ENCODE measurements at regions not wholly inside any gene's neighbourhood (a gene's known extent, or its start where the extent isn't known, plus 50 kb on each side); places are given as distances from the start of the nearest gene placed in this dataset.

DNA sequence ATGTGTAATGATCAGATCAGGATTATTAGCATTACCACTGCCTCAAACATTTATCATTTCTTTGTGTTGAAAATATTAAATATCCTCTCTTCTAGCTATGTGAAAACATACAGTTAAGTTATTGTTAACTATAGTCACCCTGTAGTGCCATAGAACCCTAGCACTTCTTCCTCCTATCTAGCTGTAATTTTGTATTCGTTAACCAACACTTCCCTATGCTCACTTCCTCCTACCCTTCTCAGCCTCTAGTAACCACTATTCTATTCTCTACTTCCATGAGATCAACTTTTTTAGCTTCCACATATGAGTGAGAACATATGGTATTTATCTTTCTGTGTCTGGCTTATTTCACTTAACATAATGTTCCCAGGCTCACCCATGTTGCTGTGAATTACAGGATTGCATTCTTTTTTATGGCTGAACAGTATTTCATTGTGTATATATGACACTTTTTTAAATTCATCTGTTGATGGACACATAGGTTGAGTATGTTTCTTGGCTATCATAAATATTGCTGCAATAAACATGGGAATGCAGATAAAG is 132.7 kb upstream of the RHOBTB1 start:
- H3K27ac ChIP-seq (ENCODE audit: low read depth, low read length, poor library complexity, severe bottlenecking) = no peak overlapping the region
- H3K27me3 ChIP-seq (replicated peaks; ENCODE audit: insufficient read depth, low read depth, low read length, poor library complexity) = no peaks in the 10 kb centered on the region
- intact Hi-C loops (cut with micrococcal nuclease; ENCODE audit: unreplicated experiment) = no loop called here
- no peak overlapping the region for H3K4me3 ChIP-seq (ENCODE audit: low read depth, low read length, poor library complexity, severe bottlenecking)
- ChIA-PET CTCF (no interaction called here), POLR2A (ENCODE audit: low non-redundant PET) (no interaction called here)
- no peaks in the 10 kb centered on the region for H3K36me3 ChIP-seq (ENCODE audit: insufficient read depth, low read length, poor library complexity, severe bottlenecking)
- no peak for DNase-seq (ENCODE audit: low spot score)
- TF ChIP-seq EZH2 (IDR thresholded peaks at IDR 0.05; ENCODE audit: borderline replicate concordance, low read depth, low read length, poor library complexity, severe bottlenecking) = no peak
- TF ChIP-seq, protein P1, sequence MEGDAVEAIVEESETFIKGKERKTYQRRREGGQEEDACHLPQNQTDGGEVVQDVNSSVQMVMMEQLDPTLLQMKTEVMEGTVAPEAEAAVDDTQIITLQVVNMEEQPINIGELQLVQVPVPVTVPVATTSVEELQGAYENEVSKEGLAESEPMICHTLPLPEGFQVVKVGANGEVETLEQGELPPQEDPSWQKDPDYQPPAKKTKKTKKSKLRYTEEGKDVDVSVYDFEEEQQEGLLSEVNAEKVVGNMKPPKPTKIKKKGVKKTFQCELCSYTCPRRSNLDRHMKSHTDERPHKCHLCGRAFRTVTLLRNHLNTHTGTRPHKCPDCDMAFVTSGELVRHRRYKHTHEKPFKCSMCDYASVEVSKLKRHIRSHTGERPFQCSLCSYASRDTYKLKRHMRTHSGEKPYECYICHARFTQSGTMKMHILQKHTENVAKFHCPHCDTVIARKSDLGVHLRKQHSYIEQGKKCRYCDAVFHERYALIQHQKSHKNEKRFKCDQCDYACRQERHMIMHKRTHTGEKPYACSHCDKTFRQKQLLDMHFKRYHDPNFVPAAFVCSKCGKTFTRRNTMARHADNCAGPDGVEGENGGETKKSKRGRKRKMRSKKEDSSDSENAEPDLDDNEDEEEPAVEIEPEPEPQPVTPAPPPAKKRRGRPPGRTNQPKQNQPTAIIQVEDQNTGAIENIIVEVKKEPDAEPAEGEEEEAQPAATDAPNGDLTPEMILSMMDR (conservative IDR thresholded peaks at IDR 0.05; ENCODE audit: low read depth, low read length) = no peak
- H3K9me3 ChIP-seq (ENCODE audit: low read depth, low read length, poor library complexity, severe bottlenecking) = no peaks in the 10 kb centered on the region
- BruUV-seq (replicated peaks) = no TSS peak
- no peaks in the 10 kb centered on the region for H3K4me1 ChIP-seq (ENCODE audit: insufficient read depth, low read length, poor library complexity, severe bottlenecking)

DNA sequence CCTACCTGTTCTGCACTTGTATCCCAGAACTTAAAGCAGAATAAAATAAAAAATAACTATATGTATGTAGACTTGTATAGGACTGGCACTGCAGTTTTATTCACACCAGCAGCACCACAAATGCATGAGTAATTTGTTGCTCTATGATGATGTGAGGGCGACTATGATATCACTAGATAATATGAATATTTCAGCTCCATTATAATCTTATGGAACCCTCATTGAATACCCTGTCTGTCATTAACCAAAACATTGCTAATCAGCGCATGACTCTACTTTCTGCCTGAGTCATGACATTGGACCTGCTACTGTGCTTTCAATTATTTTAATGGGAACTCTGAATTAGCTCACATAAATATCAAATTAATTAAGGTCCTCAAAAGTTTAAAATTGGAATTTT is 129.4 kb upstream of the RHOBTB1 start:
- Histone ChIP-seq H3K4me1 (ENCODE audit: insufficient read depth, low read length, poor library complexity, severe bottlenecking) (no peaks in the 10 kb centered on the region), H3K36me3 (ENCODE audit: insufficient read depth, low read length, poor library complexity, severe bottlenecking) (no peaks in the 10 kb centered on the region), H3K27ac (ENCODE audit: low read depth, low read length, poor library complexity, severe bottlenecking) (no peak overlapping the region), H3K27me3 (replicated peaks; ENCODE audit: insufficient read depth, low read depth, low read length, poor library complexity) (no peaks in the 10 kb centered on the region), H3K4me3 (ENCODE audit: low read depth, low read length, poor library complexity, severe bottlenecking) (no peak overlapping the region), H3K9me3 (ENCODE audit: low read depth, low read length, poor library complexity, severe bottlenecking) (no peaks in the 10 kb centered on the region)
- POLR2A ChIA-PET (ENCODE audit: low non-redundant PET) = no interaction called here
- TF ChIP-seq, protein P1 (conservative IDR thresholded peaks at IDR 0.05; ENCODE audit: low read depth, low read length) = no peak
- TF ChIP-seq EZH2 (IDR thresholded peaks at IDR 0.05; ENCODE audit: borderline replicate concordance, low read depth, low read length, poor library complexity, severe bottlenecking) = no peak
- no peak for DNase-seq (ENCODE audit: low spot score)
- CTCF ChIA-PET = no interaction called here
- intact Hi-C loops (cut with micrococcal nuclease; ENCODE audit: unreplicated experiment) = no loop called here
- no TSS peak for BruUV-seq (replicated peaks)

DNA sequence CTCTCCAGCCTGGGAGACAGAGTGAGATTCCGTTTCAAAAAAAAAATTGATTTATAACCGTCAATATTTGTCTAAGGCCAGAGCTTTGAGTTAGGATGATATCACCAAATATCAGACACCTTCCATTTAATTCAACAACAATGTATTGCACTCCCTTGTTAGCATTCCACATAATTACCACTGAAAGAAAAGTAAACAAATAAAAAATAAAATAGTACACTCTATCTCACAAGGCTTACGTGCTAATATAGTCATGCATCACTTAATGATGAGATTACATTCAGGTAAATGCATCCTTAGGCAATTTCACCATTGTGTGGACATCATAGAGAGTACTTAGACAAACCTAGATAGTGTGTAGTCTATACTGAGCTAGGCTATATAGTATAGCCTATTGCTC is 127.6 kb upstream of the RHOBTB1 start:
- DNase-seq (ENCODE audit: low spot score) = no peak
- H3K4me1 ChIP-seq (ENCODE audit: insufficient read depth, low read length, poor library complexity, severe bottlenecking) = no peaks in the 10 kb centered on the region
- H3K27ac ChIP-seq (ENCODE audit: low read depth, low read length, poor library complexity, severe bottlenecking) = no peak overlapping the region
- CTCF ChIA-PET = no interaction called here
- intact Hi-C loops (cut with micrococcal nuclease; ENCODE audit: unreplicated experiment) = no loop called here
- no peaks in the 10 kb centered on the region for H3K36me3 ChIP-seq (ENCODE audit: insufficient read depth, low read length, poor library complexity, severe bottlenecking)
- H3K9me3 ChIP-seq (ENCODE audit: low read depth, low read length, poor library complexity, severe bottlenecking) = no peaks in the 10 kb centered on the region
- H3K27me3 ChIP-seq (replicated peaks; ENCODE audit: insufficient read depth, low read depth, low read length, poor library complexity) = no peaks in the 10 kb centered on the region
- no peak overlapping the region for H3K4me3 ChIP-seq (ENCODE audit: low read depth, low read length, poor library complexity, severe bottlenecking)
- BruUV-seq (replicated peaks) = no TSS peak
- POLR2A ChIA-PET (ENCODE audit: low non-redundant PET) = no interaction called here
- no peak for TF ChIP-seq EZH2 (IDR thresholded peaks at IDR 0.05; ENCODE audit: borderline replicate concordance, low read depth, low read length, poor library complexity, severe bottlenecking)
- TF ChIP-seq, protein P1 (conservative IDR thresholded peaks at IDR 0.05; ENCODE audit: low read depth, low read length) = no peak
